SU-DHL-6 (cell line): ENCODE measurements at regions not wholly inside any gene's neighbourhood (a gene's known extent, or its start where the extent isn't known, plus 50 kb on each side); places are given as distances from the start of the nearest gene placed in this dataset.
"Not testable (repeated sequence)": the region's sequence is repeated elsewhere in the genome, so short reads cannot be mapped to it uniquely, and the experiment has no call there.

Experiments used
- CTCF ChIP-seq: fragments of 200-600 bp; sonication (generic); IDR thresholded peaks from one replicate; pipeline ENCODE4 v1.5.1; 2017; ENCODE audit warnings: antibody characterized with exemption, mild to moderate bottlenecking, low read length, moderate library complexity; ENCODE audit not compliant: insufficient read depth, poor library complexity, severe bottlenecking
- EZH2phosphoT487 ChIP-seq: fragments of 200-600 bp; sonication (generic), shearing (Covaris generic); conservative IDR thresholded peaks from 2 replicates; pipeline ENCODE4 v1.6.1; 2018; ENCODE audit warnings: mild to moderate bottlenecking, antibody characterized with exemption, low read length, moderate library complexity, mixed read lengths

DNA sequence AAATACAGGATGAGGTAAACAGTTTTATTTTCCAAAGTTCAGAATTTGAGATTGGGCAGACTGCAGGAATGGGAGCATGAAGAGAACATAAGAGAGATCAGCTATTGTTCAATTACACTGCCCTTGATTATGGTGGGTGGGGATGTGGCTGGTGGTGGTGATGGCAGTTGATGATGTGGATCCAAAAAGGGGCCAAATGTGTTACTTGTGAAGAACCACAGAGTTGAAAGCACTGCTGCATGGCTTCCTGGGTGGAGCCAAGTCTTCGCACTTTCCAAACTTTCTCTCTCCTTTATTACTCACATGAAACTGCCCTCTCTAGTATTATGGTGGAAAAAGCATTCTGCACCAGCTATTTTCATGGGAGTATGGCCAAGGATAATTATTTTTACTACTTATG is 1162.0 kb downstream of the RPIA start:
- not testable (repeated sequence) for TF ChIP-seq CTCF, EZH2phosphoT487
